Skin epidermis (tissue), 12 donors: ENCODE measurements at regions not wholly inside any gene's neighbourhood (a gene's known extent, or its start where the extent isn't known, plus 50 kb on each side); places are given as distances from the start of the nearest gene placed in this dataset.
"Not testable (repeated sequence)": the region's sequence is repeated elsewhere in the genome, so short reads cannot be mapped to it uniquely, and the experiment has no call there.

Source experiments
- H3K27ac ChIP-seq, 21 experiments: fragments of 200-600 bp; sonication (generic) in 11 of 21; one replicate each; pipeline ENCODE4 v1.5.0; 2020; ENCODE audit warnings: mild to moderate bottlenecking in 3 of 21, inconsistent platforms in 2 of 21, moderate library complexity in 2 of 21
- H3K4me3 ChIP-seq, 7 experiments: fragments of 200-600 bp; sonication (generic) in 2 of 7; one replicate each; pipeline ENCODE4 v1.5.0; 2020; ENCODE audit warnings: inconsistent platforms in 2 of 7, mild to moderate bottlenecking in 2 of 7, moderate library complexity in 1 of 7

DNA sequence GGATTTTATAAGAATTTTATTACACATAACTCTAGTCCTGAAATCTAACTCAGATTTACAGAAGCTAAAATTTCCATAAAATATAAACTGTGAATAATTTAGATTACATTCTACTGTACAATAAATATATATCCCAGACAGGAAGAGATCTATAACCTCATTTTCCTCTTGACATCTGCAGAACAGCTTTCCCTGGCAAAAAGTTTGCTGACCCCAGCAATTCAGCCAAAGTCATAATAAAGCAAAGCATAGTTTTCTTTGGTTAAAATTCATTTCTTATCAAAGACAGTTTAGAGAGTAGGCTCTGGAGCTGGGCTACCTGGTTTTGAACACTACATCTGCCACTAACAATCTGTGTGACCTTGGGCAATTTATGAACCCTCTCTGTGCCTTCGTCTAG, 372.5 kb downstream of the CAAP1 start:
- Histone ChIP-seq H3K4me3 (no peak overlapping the region), H3K27ac (no peak overlapping the region)

DNA sequence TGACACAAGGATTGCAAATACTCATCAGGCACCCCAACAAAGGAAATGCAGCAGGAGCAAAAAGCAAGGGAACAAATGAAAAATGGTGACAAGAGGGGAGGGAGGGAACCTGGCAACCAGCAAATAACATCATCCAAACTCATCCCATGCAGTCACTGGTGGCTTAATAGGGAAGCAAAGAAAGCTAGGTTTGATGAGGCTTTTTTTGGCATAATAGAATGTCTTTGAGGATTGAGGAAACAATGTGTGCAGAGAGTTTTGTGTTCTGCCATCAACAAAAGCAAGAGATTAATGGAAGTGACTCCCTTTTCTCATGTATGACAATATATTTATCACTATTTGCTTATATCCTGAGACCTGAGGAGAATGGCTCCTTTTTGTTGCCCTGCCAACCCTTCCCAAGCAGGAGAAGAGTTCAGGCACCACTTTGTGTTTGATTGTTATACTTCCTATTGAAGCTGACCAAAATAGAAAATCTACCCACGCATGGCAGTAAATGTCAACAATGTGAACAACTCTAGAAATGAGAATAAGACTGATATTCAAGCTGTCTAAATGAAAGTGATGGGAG, 375.7 kb downstream of the CAAP1 start:
- Histone ChIP-seq H3K27ac (no peak overlapping the region), H3K4me3 (no peak overlapping the region)

DNA sequence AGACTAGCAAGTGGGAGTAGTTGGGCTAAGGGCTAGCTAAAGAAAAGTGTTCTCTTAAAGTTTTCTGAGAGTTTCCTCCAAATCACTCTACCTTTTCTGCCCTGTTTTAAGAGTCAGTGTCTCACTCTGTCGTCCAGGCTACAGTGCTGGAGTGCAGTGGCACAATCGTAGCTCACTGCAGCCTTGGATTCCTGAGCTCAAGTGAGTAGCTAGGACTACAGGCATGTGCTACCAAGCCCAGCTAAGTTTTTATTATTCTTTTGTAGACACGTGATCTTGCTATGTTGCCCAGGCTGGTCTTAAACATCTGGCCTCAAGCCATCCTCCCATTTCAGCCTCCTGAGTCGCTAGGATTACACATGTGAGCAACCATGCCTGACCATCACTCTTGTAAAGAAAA, 378.9 kb downstream of the CAAP1 start:
- H3K27ac ChIP-seq, result no peak overlapping the region

DNA sequence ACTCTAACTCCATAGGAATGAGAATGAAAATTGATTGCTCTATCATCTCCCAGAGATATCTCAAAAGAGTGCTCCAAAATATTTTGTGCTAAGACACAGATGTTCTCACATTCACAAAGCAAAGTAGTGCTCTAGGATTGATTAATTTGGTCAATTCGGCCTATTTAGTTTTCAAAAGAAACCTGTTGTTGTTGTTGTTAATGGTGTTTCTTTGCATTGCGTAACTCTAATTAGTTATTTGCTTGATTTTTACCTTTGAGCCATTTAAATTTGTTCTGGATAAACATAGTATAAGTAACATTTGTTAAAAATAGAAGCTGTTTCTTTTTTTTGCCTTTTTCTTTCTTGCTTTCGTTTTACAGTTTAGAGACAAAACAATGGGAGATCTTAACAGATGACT, 382.5 kb downstream of the CAAP1 start:
- H3K27ac ChIP-seq, result no peak overlapping the region
- H3K4me3 ChIP-seq, result no peak overlapping the region

More for the DNA sequence above, 378.9 kb downstream of the CAAP1 start:
- H3K4me3 ChIP-seq, result no peak overlapping the region

DNA sequence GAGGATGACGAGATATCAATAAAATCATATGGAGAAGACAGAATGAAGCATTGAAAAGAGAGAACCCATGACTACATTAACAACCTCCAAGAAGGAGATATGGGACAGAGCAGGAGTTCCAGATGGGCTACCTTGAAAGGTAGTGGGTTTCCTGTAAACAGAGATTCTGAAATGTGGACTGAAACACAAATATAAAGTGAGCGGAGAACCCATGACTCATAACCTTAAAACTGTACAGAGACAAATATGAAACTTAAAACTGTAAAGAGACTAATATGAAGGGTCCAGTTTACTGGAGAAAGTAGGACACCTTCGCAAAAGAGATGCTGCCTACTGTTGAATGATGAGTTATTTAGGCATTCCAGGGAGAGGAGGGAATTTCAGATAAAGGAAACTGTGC, 383.7 kb downstream of the CAAP1 start:
- no peak overlapping the region for H3K4me3 ChIP-seq
- no peak overlapping the region for H3K27ac ChIP-seq

DNA sequence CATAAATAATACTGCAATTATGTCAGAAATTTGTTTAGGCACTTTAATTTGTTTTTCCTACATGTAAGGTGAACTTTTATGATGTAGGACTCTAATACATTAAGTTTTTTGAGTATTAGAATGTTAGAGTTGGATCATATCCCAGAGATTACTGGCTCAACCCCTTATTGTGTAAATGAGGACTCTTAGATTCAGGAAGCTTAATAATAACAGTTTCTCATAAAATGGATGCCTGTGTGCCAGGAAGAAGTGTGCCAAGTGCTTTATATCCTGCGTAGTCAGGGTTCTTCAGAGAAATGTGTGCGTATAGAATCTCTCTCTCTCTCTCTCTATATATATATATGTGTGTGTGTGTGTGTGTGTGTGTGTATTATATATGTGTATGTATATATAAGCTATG, 388.5 kb downstream of the CAAP1 start:
- no peak overlapping the region for H3K4me3 ChIP-seq
- H3K27ac ChIP-seq, result no peak overlapping the region

DNA sequence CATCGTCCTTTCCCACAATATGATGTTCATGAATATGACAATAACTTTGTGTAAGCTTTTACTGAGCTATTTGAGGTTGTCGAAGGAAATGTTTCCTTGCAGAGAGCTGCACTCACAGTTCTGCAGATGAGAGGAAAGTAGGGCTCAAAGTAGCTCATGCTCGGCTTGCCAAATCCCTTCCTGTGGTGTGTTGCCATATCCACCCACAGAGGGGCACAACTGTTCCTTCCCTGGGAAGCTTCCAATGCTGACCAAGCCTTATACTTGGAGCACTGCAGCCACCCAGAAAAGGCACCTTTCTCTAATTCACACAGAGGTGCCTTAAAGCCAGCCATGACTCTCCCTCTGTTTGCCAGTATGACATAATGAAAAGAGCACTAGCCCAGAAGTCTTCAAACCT, 390.3 kb downstream of the CAAP1 start:
- Histone ChIP-seq H3K27ac (no peak overlapping the region), H3K4me3 (no peak overlapping the region)

DNA sequence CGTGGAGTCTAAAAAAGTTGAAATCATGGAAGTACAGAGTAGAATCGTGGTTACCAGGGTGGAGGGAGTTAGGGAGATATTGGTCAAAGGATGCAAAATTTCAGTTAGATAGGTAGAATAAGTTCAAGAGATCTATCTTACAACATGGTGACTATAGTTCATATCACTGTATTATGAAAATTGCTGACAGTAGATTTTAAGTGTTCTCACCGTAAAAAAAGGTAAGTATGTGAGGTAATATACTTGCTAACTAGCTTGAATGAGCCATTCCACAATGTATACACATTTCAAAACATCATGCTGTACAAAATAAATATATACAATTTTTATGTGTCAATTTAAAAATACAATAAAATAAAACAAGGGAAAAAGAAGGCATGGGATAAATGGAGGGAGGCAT, 392.1 kb downstream of the CAAP1 start:
- no peak overlapping the region for H3K4me3 ChIP-seq
- no peak overlapping the region for H3K27ac ChIP-seq

DNA sequence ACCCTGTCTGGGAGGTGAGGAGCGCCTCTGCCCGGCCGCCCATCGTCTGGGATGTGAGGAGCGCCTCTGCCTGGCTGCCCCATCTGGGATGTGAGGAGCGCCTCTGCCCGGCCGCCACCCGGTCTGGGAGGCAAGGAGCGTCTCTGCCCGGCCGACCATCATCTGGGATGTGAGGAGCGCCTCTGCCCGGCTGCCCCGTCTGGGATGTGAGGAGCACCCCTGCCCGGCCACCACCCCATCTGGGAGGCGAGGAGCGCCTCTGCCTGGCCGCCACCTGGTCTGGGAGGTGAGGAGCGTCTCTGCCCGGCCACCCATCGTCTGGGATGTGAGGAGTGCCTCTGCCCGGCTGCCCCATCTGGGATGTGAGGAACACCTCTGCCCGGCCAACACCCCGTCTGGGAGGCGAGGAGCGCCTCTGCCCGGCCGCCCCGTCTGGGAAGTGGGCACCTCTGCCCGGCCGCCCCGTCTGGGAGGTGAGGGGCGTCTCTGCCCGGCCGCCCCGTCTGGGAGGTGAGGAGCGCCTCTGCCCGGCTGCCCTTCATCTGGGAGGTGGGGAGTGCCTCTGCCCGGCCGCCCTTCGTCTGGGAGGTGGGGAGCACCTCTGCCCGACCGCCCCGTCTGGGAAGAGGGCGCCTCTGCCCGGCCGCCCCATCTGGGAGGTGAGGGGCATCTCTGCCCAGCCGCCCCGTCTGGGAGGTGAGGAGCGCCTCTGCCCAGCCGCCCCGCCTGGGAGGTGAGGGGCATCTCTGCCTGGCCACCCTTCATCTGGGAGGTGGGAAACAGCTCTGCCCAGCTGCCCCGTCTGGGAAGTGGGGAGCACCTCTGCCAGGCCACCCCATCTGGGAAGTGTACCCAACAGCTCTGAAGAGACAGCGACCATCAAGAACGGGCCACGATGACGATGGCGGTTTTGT, 399.7 kb downstream of the CAAP1 start:
- not testable (repeated sequence) for H3K4me3 ChIP-seq, H3K27ac ChIP-seq

DNA sequence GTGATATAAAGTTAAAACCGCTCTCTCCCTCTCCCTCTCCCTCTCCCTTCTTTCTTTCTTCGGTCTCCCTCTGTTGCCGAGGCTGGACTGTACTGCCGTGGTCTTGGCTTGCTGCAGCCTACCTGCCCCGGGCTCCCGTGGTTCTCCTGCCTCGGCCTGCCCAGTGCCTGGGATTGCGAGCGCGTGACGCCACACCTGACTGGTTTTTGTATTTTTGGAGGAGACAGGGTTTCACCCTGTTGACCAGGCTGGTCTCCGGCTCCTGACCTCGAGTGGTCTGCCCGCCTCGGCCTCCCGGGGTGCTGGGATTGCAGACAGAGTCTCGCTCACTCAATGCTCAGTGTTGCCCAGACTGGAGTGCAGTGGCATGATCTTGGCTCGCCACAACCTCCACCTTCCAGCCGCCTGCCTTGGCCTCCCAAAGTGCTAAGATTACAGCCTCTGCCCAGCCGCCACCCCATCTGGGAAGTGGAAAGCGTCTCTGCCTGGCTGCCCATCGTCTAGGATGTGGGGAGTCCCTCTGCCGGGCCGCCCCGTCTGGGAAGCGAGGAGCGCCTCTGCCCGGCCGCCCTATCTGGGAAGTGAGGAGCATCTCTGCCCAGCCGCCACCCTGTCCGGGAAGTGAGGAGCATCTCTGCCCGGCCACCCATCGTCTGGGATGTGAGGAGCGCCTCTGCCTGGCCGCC, 400.5 kb downstream of the CAAP1 start:
- not testable (repeated sequence) for H3K4me3 ChIP-seq, H3K27ac ChIP-seq

DNA sequence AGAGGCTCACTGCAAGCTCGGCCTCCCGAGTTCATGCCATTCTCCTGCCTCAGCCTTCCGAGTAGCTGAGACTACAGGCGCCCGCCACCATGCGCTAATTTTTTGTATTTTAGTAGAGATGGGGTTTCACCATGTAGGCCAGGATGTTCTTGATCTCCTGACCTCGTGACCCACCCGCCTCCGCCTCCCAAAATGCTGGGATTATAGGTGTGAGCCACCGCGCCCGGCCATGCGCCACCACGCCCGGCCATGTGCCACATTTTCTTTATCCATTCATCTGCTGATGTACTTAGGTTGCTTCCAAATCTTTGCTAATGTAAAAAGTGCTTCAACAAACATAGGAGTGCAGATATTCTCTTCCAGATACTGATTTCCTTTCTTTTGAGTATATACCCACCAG, 408.6 kb downstream of the CAAP1 start:
- Histone ChIP-seq H3K27ac (no peak overlapping the region), H3K4me3 (no peak overlapping the region)

DNA sequence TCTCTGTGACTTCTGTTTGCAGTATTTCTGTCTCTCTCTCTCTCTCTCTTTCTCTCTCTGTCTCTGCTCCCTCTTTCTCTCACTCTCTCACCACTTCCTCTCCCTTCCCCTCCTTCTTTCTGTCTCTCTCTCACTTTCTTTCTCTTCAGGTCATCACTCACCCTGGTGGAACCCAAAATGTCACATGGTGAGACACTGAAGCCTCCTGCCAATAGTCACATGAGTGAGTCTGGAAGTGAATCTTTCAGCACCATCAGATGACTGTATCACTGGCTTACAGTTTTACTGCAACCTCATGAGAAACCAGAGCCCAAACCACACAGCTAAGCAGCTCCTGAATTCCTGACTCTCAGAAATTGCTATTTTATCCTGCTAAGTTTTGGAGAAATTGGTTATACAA, 414.6 kb downstream of the CAAP1 start:
- Histone ChIP-seq H3K27ac (no peak overlapping the region), H3K4me3 (no peak overlapping the region)

DNA sequence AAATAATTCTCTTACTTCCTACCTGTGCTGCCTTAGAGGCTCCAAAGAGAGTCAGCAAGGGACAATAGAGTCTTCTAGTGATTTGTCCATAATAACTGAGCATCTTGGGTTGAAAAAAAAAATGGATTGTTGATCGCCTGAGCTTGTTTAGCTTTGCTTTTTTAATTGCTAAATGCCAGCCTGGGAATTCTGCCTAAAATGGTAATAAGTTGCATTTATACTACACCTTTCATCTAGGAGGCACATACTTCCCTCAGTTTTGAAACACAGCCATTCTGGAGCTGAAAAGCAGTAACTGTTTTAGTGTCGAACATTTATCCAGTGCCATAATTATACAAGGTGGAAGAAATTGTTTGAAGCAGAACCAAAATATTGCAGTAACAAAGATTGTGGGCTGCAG, 421.3 kb downstream of the CAAP1 start:
- Histone ChIP-seq H3K27ac (no peak overlapping the region), H3K4me3 (no peak overlapping the region)

DNA sequence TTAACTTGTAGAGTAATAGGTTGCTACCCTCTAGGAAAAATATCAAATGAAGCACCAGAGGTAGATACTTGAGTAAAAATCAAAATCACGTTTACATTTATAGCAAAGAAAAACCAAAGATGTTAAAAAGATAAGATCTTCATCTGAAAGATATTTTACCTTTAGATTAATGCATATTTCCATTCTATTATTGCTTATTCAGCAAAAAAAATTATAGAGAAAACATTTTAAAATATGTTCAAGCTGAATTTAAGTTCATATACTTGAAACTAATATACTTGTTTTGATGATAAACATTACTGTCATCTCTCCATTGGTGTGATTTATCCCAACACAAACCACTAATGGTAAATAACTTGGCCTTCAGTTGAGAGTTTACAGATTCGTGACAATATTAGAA, 422.3 kb downstream of the CAAP1 start:
- no peak overlapping the region for H3K27ac ChIP-seq
- no peak overlapping the region for H3K4me3 ChIP-seq

DNA sequence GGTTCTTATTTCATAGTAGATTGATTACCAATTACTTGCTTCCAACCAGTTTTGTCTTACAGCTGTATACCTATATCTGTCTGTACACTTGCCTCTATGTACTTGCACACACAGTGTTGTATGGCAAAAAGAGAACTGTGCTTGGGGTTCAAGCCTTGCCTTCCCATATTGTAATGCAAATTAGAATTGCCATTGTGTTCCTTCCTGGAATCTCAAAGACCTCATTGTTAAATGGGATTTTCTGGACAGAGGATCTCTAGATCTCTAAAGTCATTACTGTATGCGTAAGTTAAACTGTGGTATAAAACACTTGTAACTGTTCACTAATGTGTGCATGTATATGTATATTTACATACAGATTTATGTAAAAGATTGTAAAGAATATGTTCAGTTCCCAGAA, 428.8 kb downstream of the CAAP1 start:
- Histone ChIP-seq H3K27ac (no peak overlapping the region), H3K4me3 (no peak overlapping the region)

DNA sequence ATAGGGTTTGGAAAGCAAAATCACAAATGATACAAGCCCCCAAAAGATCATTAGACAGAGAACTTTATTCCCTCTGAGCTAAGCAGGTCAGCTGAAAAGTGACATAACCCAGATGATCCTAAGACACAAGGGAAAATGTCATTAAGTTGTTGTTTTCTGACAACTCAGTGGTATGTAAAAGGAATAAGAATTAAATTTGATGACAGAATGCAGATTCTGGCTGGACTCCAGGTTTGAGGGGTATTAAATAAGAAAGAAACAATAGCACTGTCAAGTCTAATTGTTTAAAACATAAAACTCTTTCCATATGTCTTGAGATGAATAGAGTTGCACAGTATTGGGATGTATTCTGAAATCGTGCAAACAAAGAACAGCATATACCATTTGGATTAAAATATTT, 429.9 kb downstream of the CAAP1 start:
- Histone ChIP-seq H3K27ac (no peak overlapping the region), H3K4me3 (no peak overlapping the region)

DNA sequence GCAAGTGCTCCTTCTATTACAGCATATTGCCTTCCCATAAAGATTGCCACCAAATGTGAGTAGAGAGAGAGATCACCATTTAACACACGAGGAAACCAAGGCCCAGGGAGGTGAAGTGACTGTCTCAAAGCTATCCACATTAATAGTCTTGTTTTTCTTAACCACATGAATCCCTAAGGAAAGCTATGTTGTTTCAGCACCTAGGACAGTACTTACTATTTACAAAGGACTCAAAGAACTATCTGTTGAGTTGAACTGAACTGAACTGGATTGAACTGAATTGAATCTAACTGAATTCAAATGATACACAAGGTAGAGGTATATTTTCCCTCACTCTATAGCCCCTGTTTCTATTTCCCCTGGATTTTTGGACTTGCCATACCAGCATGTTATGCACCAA, 430.4 kb downstream of the CAAP1 start:
- no peak overlapping the region for H3K4me3 ChIP-seq
- no peak overlapping the region for H3K27ac ChIP-seq

DNA sequence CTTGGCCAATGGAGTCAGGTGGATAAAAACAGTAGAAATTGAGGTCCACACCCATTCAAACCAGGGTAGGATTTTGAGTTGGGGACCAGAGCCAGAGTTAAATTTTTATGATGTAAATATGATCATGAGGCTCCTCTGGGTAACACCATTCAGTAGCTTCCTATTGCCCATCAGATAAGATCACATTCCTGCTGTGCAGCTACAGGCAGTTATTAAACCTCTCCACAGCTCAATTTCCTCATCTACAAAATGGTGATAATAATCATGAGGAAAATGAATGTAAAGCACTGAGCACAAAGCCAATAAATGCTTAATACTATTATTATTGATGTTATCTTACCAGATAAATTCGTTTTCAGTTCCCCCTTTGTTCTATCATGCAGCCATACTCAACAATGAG, 432.0 kb downstream of the CAAP1 start:
- no peak overlapping the region for H3K4me3 ChIP-seq
- no peak overlapping the region for H3K27ac ChIP-seq

DNA sequence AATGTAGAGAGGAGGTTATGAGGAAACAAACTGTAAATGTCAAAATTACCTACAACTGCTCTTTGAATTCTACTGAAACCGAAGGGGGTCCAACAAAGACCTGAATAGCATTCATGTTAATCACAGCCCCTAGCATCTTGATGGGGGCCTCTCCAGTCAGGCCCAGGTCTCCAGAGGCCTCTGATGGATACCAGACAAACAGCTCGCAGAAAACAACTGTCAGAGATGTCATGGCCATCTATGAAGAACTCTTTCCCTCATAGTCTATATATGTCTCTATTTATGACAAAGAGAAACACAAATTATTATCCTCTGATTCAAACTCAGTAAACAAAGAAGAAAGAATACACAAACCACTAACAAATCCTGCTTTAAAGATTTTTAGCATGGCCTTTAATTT, 432.6 kb downstream of the CAAP1 start:
- H3K4me3 ChIP-seq, result no peak overlapping the region

DNA sequence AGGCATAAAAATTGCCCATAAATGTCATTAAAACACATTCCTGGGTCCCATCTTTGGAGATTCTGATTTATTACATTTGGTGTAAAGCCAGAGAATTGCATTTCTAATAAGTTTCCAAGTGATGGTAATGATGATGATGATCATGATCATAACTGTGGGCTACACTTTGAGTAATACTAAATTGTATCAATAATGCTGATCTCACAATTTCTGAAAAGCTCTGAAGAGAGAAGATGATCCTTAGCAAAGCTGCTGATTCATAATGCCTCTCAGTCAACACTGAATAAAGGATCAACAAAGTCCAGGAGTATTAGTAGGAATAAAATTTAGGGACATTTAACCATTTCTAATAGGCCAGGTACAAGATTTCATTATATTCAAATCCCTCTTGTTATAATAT, 434.5 kb downstream of the CAAP1 start:
- no peak overlapping the region for H3K27ac ChIP-seq

More for the DNA sequence above, 432.6 kb downstream of the CAAP1 start:
- H3K27ac ChIP-seq, result no peak overlapping the region

DNA sequence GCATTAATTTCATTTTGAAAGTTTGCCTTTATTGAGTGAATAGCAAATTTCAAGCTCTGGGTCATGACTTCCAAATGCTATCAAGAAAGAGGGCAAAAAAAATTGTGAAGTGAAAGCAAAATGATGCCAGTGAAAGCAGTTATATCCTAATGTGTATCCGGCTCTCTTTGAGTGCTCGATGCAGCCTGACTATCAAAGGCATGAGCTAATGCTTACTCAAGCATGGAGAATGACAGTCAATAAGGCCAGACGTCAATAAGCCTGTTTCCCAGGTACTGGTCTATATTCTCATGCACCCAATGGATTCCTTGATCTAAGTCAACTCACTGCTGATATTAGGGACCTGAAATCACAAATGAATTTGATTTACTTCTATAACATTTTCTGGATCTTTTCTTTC, 435.5 kb downstream of the CAAP1 start:
- no peak overlapping the region for H3K4me3 ChIP-seq
- no peak overlapping the region for H3K27ac ChIP-seq

More for the DNA sequence above, 434.5 kb downstream of the CAAP1 start:
- no peak overlapping the region for H3K4me3 ChIP-seq
